Neural cell (in vitro differentiated cells): ENCODE measurements at regions not wholly inside any gene's neighbourhood (a gene's known extent, or its start where the extent isn't known, plus 50 kb on each side); places are given as distances from the start of the nearest gene placed in this dataset.

ENCODE experiments used
- H2AFZ ChIP-seq: fragments of 200-600, 300-800 bp; sonication (generic), shearing (Covaris generic); 2 replicates; pipeline ENCODE4 v1.6.0; 2014; ENCODE audit warnings: low read depth, mild to moderate bottlenecking, antibody characterized with exemption, low read length, moderate library complexity
- H3F3A ChIP-seq: fragments of 200-600 bp; shearing (Covaris generic); 2 replicates; pipeline ENCODE4 v1.6.1; 2016; ENCODE audit warnings: mild to moderate bottlenecking, moderate library complexity, mixed read lengths, antibody characterized with exemption, low read length; ENCODE audit not compliant: insufficient read depth, poor library complexity, severe bottlenecking
- H3K27ac ChIP-seq: fragments of 200-600, 300-800 bp; sonication (generic), shearing (Covaris generic); 2 replicates; pipeline ENCODE4 v1.5.1; 2014; ENCODE audit warnings: mild to moderate bottlenecking, low read length, moderate library complexity
- H3K27me3 ChIP-seq: fragments of 300-800, 200-600 bp; sonication (generic), shearing (Covaris generic); 2 replicates; pipeline ENCODE4 v1.6.0; 2014; ENCODE audit warnings: mild to moderate bottlenecking, low read depth, low read length, moderate library complexity; ENCODE audit not compliant: insufficient read depth
- H3K36me3 ChIP-seq: fragments of 300-800, 200-600 bp; sonication (generic), shearing (Covaris generic); 2 replicates; pipeline ENCODE4 v1.5.1; 2014; ENCODE audit warnings: mild to moderate bottlenecking, antibody characterized with exemption, low read length, moderate library complexity; ENCODE audit not compliant: insufficient read depth
- H3K4me2 ChIP-seq: fragments of 300-800, 200-600 bp; sonication (generic), shearing (Covaris generic); 2 replicates; pipeline ENCODE4 v1.6.0; 2014; ENCODE audit warnings: mild to moderate bottlenecking, low read length
- H3K4me3 ChIP-seq: fragments of 300-800, 200-600 bp; sonication (generic), shearing (Covaris generic); 2 replicates; pipeline ENCODE4 v1.5.1; 2014; ENCODE audit warnings: mild to moderate bottlenecking, low read length, moderate library complexity
- H3K79me2 ChIP-seq: fragments of 200-600 bp; shearing (Covaris generic); replicated peaks from 2 replicates; pipeline ENCODE4 v1.6.0; 2014; ENCODE audit warnings: mild to moderate bottlenecking, low read length, moderate library complexity; ENCODE audit not compliant: insufficient read depth
- H3K9ac ChIP-seq: fragments of 300-800, 200-600 bp; sonication (generic), shearing (Covaris generic); 2 replicates; pipeline ENCODE4 v1.6.1; 2016; ENCODE audit warnings: mild to moderate bottlenecking, low read length, mixed read lengths
- H3K9me2 ChIP-seq: fragments of 200-600 bp; shearing (Covaris generic); 2 replicates; pipeline ENCODE4 v1.6.1; 2016; ENCODE audit warnings: mild to moderate bottlenecking, low read length, mixed read lengths; ENCODE audit not compliant: insufficient read depth
- H3K9me3 ChIP-seq: fragments of 200-600, 300-800 bp; sonication (generic), shearing (Covaris generic); 2 replicates; pipeline ENCODE4 v1.6.1; 2016; ENCODE audit warnings: mild to moderate bottlenecking, mixed run types, low read length, moderate library complexity, mixed read lengths
- H4K20me1 ChIP-seq: fragments of 200-600 bp; shearing (Covaris generic); 2 replicates; pipeline ENCODE4 v1.6.1; 2016; ENCODE audit warnings: mild to moderate bottlenecking, mixed run types; ENCODE audit not compliant: insufficient read depth
- CTCF ChIP-seq: fragments of 450-650 bp; IDR thresholded peaks from 2 replicates; pipeline ENCODE4 v1.5.1; 2014; ENCODE audit warnings: antibody characterized with exemption, mild to moderate bottlenecking, moderate library complexity; ENCODE audit not compliant: poor library complexity, severe bottlenecking
- EP300 ChIP-seq: fragments of 450-650 bp; conservative IDR thresholded peaks from 2 replicates; pipeline ENCODE4 v1.6.1; 2014; ENCODE audit warnings: antibody characterized with exemption, mild to moderate bottlenecking, moderate library complexity; ENCODE audit not compliant: poor library complexity, severe bottlenecking
- EZH2 ChIP-seq: fragments of 200-600, 300-800 bp; shearing (Covaris generic), sonication (generic); IDR thresholded peaks from 2 replicates; pipeline ENCODE4 v1.6.1; 2014; ENCODE audit warnings: antibody characterized with exemption, low read length, borderline replicate concordance, mild to moderate bottlenecking; ENCODE audit not compliant: insufficient read depth, poor library complexity, severe bottlenecking
- MXI1 ChIP-seq: fragments of 450-650 bp; conservative IDR thresholded peaks from 2 replicates; pipeline ENCODE4 v1.6.1; 2014; ENCODE audit warnings: antibody characterized with exemption, mild to moderate bottlenecking; ENCODE audit not compliant: poor library complexity, severe bottlenecking
- POLR2AphosphoS5 ChIP-seq: IDR thresholded peaks from 2 replicates; pipeline ENCODE4 v1.6.1; 2012
- RAD21 ChIP-seq: fragments of 450-650 bp; conservative IDR thresholded peaks from 2 replicates; pipeline ENCODE4 v1.6.1; 2014; ENCODE audit warnings: antibody characterized with exemption, mild to moderate bottlenecking, moderate library complexity
- REST ChIP-seq: IDR thresholded peaks from 2 replicates; pipeline ENCODE4 v1.6.1; 2012; ENCODE audit warnings: borderline replicate concordance
- SMC3 ChIP-seq: fragments of 450-650 bp; conservative IDR thresholded peaks from 2 replicates; pipeline ENCODE4 v1.6.1; 2014; ENCODE audit warnings: antibody characterized with exemption, mild to moderate bottlenecking, moderate library complexity; ENCODE audit not compliant: poor library complexity
- TAF1 ChIP-seq: IDR thresholded peaks from 2 replicates; pipeline ENCODE4 v1.6.1; 2012; ENCODE audit warnings: low read depth

GRCh38 chr4:162659716-162660115, 495.9 kb upstream of the FSTL5 start:
- Histone ChIP-seq H3K9me3 (no peaks in the 10 kb centered on the region), H2AFZ (no peak overlapping the region), H3K4me2 (no peak overlapping the region), H3F3A (no peaks in the 10 kb centered on the region), H3K36me3 (no peaks in the 10 kb centered on the region), H3K27ac (no peak overlapping the region), H3K4me3 (no peak overlapping the region), H3K9ac (no peak overlapping the region), H4K20me1 (no peaks in the 10 kb centered on the region), H3K27me3 (no peaks in the 10 kb centered on the region), H3K9me2 (no peaks in the 10 kb centered on the region), H3K79me2 (no peaks in the 10 kb centered on the region)
- no peak for TF ChIP-seq RAD21
- TF ChIP-seq EZH2 = no peak
- no peak for TF ChIP-seq SMC3
- no peak for TF ChIP-seq REST
- no peak for TF ChIP-seq MXI1

- Histone ChIP-seq H3K27me3 (no peaks in the 10 kb centered on the region), H3K9me3 (no peaks in the 10 kb centered on the region), H2AFZ (no peak overlapping the region), H3K9me2 (no peaks in the 10 kb centered on the region), H4K20me1 (no peaks in the 10 kb centered on the region), H3K4me2 (no peak overlapping the region), H3K36me3 (no peaks in the 10 kb centered on the region), H3K4me3 (no peak overlapping the region), H3F3A (no peaks in the 10 kb centered on the region), H3K79me2 (no peaks in the 10 kb centered on the region), H3K27ac (no peak overlapping the region), H3K9ac (no peak overlapping the region)
- TF ChIP-seq MXI1 (no peak), EZH2 (no peak), REST (no peak), TAF1 (no peak), EP300 (no peak), CTCF (no peak), SMC3 (no peak), POLR2AphosphoS5 (no peak), RAD21 (no peak)
Observed at GRCh38 chr4:162657966-162658365, 494.2 kb upstream of the FSTL5 start.
